ENCODE measurements at regions not wholly inside any gene's neighbourhood (a gene's known extent, or its start where the extent isn't known, plus 50 kb on each side); places are given as distances from the start of the nearest gene placed in this dataset.

GRCh38 chr1:113219828-113220227, 146.8 kb downstream of the LRIG2 start:
- no peak for DNase-seq

GRCh38 chr1:113223040-113223439, 150.0 kb downstream of the LRIG2 start:
- DNase-seq = no peak

- DNase-seq = no peak
Observed at GRCh38 chr1:113223546-113223945, 150.5 kb downstream of the LRIG2 start.

- no peak for DNase-seq
Observed at GRCh38 chr1:113226148-113226547, 153.2 kb downstream of the LRIG2 start.

GRCh38 chr1:113231866-113232265, 158.4 kb upstream of the MAGI3 start:
- DNase-seq = no peak

- DNase-seq = no peak
Observed at GRCh38 chr1:113233441-113233840, 156.9 kb upstream of the MAGI3 start.

- DNase-seq = no peak
Observed at GRCh38 chr1:113241237-113241636, 149.1 kb upstream of the MAGI3 start.

GRCh38 chr1:113242481-113242880, 147.8 kb upstream of the MAGI3 start:
- DNase-seq = no peak

GRCh38 chr1:113243529-113243928, 146.8 kb upstream of the MAGI3 start:
- DNase-seq = no peak

- DNase-seq = no peak
Observed at GRCh38 chr1:113244112-113244820, 146.0 kb upstream of the MAGI3 start.

- no peak for DNase-seq
Observed at GRCh38 chr1:113245252-113245651, 145.1 kb upstream of the MAGI3 start.

- no peak for DNase-seq
Observed at GRCh38 chr1:113246929-113247328, 143.4 kb upstream of the MAGI3 start.

GRCh38 chr1:113247355-113247754, 143.0 kb upstream of the MAGI3 start:
- DNase-seq = no peak

GRCh38 chr1:113247782-113248181, 142.5 kb upstream of the MAGI3 start:
- DNase-seq = no peak

GRCh38 chr1:113248494-113248893, 141.8 kb upstream of the MAGI3 start:
- DNase-seq = no peak

GRCh38 chr1:113250161-113250560, 140.2 kb upstream of the MAGI3 start:
- DNase-seq = no peak

- DNase-seq = no peak
Observed at GRCh38 chr1:113252166-113252565, 138.1 kb upstream of the MAGI3 start.

GRCh38 chr1:113253187-113253586, 137.1 kb upstream of the MAGI3 start:
- DNase-seq = no peak

- DNase-seq = no peak
Observed at GRCh38 chr1:113253590-113253989, 136.7 kb upstream of the MAGI3 start.

GRCh38 chr1:113255038-113255719, 135.1 kb upstream of the MAGI3 start:
- no peak for DNase-seq

- DNase-seq = no peak
Observed at GRCh38 chr1:113255720-113256347, 134.5 kb upstream of the MAGI3 start.

GRCh38 chr1:113256348-113256729, 134.0 kb upstream of the MAGI3 start:
- no peak for DNase-seq

GRCh38 chr1:113259988-113260387, 130.3 kb upstream of the MAGI3 start:
- no peak for DNase-seq

- no peak for DNase-seq
Observed at GRCh38 chr1:113265196-113265595, 125.1 kb upstream of the MAGI3 start.

Data from NCI-H2029 treated with DMSO at 0.1 percent for 48 hours (cell line).